ENCODE measurements at regions not wholly inside any gene's neighbourhood (a gene's known extent, or its start where the extent isn't known, plus 50 kb on each side); places are given as distances from the start of the nearest gene placed in this dataset.
"Not testable (repeated sequence)": the region's sequence is repeated elsewhere in the genome, so short reads cannot be mapped to it uniquely, and the experiment has no call there.

GRCh38 chrX:136975684-136976470, 57.9 kb downstream of the GPR101 start:
- no peak for DNase-seq

DNA sequence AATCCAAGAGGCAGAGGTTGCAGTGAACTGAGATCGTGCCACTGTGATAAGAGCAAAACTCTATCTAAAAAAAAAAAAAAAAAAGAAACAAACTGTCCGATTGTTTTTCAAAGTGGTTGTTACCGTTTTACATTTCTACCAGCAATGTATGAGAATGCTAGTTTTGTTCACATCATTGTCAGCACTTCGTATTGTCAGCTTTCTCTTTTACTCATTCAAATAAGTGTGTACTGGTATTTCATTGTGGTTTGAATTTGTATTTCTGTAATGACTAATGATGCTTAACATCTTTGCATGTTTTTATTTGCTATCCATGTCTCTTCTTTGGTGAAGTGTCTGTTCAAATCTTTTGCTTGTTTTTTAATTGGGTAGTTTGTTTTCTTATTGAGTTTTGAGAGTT, 65.8 kb downstream of the GPR101 start:
- DNase-seq: no peak

DNA sequence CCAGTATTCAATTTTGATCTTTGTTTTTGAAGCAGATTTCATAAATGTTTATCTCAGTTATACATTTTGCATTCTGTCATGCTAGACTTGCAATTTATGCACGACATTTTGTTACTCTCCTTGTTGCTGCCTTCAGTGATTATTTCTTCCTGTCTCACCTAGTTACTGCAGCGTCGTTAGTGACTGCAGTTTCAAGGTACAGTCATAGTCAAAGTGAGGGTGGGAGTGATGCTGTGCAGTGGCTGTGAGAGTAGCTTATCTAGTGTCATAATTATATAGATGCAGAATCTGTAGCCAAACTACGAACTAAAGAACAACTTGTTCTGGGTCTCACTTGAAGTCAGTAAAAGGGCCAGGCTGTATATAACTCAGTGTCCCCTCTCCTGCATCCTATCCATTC, 69.8 kb downstream of the GPR101 start:
- DNase-seq: no peak

GRCh38 chrX:136961594-136962135, 72.1 kb downstream of the GPR101 start:
- DNase-seq: no peak

- no peak for DNase-seq
Measured at GRCh38 chrX:136954930-136955329, 74.4 kb upstream of the RBMX start.

GRCh38 chrX:136953867-136954787, 73.6 kb upstream of the RBMX start:
- DNase-seq: peak; percentile 19

- no peak for DNase-seq
Measured at GRCh38 chrX:136950211-136950610, 69.7 kb upstream of the RBMX start.

DNA sequence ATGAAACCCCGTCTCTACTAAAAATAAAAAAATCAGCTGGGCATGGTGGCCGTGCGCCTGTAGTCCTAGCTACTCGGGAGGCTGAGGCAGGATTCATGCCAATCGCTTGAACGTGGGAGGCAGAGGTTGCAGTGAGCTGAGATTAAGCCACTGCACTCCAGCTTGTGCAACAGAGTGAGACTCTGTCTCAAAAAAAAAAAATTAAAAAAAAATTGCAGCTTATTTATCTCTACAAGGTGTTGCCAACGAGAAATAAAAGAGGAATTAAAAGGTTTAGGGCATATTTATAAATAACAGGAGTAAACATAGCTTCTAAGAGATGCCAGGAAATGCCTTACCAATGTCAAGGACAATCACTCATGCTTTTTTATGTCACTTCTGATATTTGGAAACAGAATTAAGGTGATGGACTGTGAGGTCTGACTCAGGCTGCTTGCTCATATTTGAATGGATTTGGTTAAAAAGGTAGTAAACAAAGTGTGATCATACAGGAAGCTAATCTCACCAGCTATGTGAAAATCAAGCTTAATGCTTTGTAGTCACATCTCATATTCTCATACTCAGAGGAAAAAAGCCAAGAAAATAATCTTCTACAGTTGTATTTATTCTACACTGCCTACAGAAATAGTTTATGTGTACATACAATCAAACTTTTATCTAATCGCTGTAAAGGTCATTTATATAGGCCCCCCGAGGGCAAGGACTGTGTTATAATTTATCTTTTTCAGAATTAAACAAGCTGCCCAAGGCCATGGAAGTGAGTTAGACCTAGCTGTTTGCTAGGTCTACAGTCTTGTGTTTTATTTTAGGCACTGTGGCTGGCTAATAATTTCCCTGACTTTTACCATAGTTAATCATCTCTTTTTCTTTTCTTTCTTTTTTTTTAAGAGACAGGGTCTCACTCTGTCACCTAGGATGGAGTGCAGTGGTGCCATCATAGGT, 61.1 kb upstream of the RBMX start:
- no peak for DNase-seq

DNA sequence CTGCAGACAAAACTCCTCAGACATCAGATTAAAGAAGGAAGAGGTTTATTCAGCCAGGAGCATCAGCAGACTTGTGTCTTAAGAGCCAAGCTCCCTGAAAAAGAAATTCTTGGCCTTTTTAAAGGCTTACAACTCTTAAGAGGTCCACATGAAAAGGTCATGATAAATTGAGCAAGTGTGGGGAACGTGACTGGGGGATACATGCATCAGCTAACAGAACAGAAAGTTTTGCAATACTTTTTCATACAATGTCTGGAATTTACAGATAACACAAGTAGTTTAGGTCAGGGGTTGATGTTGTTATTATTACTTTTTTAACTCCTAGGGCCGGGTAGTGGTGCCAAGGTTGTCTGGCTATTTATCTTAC, 55.6 kb upstream of the RBMX start:
- DNase-seq: no peak

DNA sequence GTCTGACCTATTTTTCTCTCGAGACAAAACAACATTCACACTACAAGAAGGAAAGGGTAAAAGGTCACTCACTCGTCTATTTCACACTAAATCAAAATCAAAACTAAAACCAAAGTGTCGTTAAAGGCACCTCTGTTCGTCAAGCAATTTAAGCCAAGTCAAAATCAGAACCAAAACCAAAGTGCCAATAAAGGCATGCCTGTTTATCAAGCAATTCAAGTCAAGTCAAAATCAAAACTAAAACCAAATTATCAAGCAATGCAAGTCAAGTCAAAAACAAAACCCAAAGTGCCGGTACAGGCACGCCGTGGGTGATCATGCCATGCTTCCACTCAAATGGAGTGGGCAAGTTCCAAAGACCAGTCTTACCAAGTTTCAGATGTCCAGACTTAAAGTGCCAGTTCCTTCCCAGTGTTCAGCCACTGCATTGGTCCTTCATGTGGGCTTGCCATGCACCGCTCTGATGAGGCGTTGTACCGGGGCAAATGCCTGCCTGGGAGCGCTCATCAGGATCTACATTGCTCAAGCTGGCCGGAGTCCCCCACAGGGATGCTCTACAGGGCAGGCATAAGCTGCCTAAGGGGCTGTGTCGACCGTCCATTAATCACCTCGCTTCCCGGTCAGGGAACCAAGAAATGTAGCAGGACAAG, 55.1 kb upstream of the RBMX start:
- DNase-seq: not testable (repeated sequence)

DNA sequence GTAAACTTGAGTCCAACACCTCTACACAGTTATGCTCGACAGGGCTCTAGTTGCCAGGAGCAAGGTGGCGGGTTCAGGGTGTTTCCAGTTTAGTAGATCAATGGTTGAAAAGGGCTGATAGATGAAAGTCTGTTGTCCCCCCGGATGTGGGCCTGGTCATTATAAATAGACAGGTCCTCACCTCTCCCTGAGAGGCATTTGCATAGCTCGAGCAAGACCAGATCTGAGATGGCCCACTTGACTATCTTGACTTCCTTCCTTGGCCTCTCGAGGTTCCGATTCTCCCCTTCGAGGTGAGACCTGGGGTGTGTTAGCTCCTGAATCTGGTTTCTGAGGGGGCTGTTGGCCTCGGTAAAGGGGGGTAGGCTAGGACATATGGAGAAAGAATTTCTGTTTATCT, 54.1 kb upstream of the RBMX start:
- not testable (repeated sequence) for DNase-seq

GRCh38 chrX:136933611-136934145, 53.2 kb upstream of the RBMX start:
- DNase-seq: no peak

- DNase-seq: no peak
Measured at GRCh38 chrX:136931661-136932060, 51.1 kb upstream of the RBMX start.

All from NCI-H2171 (cell line).